Superior temporal gyrus (tissue), 1 donor: ENCODE measurements at regions not wholly inside any gene's neighbourhood (a gene's known extent, or its start where the extent isn't known, plus 50 kb on each side); places are given as distances from the start of the nearest gene placed in this dataset.
"Not testable (repeated sequence)": the region's sequence is repeated elsewhere in the genome, so short reads cannot be mapped to it uniquely, and the experiment has no call there.

ENCODE experiments used
- DNase-seq: peaks from one replicate; pipeline ENCODE4 v3.0.0-alpha.2; 2016; ENCODE audit errors: extremely low spot score

DNA sequence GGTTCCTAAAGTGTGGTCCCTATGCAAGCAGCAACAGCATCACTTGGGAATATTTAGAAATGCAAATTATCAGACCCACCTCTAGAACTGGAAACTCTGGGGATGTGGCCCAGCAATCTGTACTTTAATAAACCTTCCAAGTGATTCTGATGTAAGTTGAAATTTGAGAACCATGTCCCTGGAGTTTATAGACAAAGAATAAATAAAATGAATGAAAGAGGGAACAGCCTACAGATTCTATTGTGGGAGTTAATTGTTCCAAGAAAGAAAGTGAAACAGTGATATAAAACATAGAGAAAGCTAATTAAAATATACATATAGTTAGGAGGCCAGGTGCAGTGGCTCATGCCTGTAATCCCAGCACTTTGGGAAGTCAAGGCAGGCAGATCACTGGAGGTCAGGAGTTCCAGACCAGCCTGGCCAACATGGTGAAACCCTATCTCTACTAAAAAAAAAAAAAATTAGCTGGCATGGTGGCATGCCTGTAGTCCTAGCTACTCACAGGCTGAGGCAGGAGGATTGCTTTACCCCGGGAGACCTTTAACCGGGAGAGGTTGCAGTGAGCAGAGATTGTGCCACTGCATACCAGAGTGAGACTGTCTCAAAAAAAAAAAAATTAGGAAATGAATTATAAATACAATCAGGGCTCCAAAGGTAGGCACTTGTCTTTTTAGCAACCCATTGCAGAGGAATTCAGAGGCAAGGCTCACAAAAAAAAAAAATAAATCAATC lies 507.5 kb downstream of the NAV3 start:
- DNase-seq = no peak

DNA sequence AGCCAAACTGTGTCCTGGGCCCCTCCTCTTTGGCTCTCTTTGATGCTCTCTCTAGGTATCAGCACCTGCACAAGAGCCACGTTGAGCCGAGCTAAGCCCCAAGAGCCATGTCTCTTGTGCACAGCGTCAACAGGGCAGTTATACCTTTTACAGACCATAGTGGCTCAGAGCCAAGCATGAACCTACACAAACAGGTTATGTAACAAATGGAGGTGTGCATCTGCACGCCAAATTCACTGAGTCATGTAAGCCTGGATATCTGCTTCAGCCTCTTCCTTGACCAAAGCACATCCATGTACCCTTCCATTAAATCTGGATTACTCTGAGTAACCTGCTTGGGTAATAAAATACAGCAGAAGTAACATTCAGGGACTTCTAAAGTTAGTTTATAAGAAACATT lies 509.7 kb downstream of the NAV3 start:
- no peak for DNase-seq

DNA sequence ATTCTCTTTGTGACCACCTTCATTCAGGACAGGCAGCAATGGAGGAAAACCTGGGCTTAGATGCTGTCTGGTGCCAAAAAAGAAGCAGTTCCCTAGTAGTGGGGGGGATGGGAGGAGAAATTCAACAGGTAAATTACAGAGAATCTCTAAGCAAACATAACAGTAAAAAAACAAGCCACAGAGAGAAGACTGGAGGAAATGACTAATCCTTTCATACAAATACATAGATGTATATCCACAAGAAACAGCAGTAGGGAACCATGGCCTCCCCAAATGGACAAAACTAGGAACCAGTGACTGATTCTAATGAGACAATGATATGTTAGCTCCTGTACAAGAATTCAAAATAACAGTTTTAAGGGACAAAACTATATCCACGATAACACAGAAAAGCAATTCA lies 513.0 kb downstream of the NAV3 start:
- DNase-seq = no peak

DNA sequence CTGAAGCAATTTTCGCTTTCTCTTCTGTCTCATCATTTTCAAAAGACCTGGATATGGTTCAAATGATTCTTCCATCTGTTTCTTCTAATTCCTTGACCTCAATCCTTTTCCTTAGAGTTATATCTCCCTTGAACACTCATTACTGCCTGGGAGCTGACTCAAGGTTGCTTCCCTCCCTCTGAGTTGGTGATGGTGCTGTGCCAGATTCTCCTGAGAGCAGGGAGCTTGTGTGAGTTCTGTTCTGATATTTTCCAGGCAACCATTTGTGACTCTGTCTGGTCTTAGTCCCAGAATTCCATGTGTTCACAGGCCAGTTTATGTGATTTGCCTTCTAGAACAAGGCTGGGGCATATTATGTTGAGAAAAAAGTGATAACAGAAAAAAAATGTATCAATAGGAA lies 505.1 kb upstream of the SYT1 start:
- DNase-seq = no peak

DNA sequence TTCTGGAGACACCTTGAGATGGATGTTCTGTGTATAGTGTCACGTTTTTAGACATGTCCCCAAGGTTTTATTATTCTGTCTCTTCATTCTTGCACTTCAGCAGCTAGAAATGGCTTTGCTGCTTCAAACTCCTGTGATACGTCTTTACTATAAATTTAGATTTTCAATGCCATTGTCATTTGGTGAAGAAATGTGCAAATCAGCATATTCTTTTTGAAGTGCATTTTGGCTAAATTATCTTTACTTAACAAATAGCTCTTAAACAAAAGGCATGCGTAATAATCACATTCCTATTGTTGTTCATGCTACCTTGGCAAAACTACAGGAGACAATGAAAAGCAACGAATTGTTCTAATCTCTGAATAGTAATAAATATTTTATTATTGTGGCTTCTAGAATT lies 502.9 kb upstream of the SYT1 start:
- no peak for DNase-seq

DNA sequence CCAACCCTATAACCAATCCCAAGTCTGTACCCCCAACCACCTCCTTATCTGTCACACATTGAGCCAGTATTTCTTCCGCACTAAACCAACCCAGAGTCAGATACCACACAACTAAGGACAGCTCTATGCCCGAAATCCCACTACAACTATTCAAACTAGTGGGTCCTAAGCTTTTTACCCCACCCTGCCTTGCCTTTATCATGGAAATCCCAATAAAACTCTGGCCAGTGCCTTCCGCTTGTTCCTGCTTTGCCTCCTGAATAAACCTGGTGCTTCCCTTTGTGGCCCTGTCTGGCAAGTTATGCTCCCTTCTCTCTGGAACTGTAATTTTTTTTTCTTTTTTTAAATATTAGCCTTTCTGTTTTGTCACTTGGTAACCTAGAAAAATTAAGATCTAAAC lies 493.3 kb upstream of the SYT1 start:
- DNase-seq = no peak

DNA sequence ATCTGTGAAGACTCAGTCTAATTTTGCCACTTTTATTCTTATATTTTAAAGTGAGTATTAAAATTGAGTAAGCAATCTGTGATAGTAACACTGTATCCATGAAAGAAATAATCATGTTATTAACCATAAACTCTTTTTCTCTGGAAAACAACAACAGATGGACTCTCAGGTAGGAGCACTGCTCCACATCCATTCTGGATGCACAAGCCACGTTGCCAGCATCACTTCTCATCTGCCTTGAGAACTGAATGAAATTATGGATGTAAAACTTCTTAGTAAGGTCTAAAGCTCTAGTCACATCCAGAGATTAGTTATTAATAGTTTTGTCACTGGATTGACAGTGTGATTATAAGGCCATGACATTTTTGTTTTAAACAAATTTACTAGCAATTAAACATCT lies 489.1 kb upstream of the SYT1 start:
- DNase-seq = no peak

DNA sequence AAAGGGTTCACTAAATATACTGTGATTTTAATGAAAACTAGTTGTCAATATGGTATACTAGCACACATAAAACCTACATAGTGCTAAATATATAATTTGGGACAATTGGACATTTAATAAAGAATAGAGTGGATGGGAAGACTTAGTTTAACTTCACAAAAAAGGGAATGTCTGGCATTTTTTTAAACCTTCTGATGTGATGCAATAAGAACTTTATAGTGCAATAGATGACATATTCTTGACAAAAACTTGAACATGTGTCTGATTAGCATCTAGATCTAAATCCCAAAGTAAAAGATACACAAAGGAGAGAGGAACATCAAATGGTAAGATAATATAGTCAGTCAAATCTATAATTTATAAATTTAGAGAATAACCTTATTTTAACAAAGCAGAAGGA lies 488.3 kb upstream of the SYT1 start:
- DNase-seq = no peak

DNA sequence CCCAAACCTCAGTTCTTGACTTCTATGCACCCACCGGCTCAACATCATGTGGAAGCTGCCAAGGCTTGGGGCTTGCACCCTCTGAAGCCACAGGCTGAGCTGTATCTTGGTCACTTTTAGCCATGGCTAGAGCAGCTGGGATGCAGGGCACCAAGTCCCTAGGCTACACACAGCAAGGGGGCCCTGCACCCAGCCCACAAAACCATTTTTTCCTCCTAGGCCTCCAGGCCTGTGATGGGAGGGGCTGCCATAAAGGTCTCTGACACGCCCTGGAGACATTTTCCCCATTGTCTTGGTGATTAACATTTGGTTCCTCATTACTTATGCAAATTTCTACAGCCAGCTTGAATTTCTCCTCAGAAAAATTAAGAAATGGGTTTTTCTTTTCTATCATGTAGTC lies 485.5 kb upstream of the SYT1 start:
- not testable (repeated sequence) for DNase-seq

DNA sequence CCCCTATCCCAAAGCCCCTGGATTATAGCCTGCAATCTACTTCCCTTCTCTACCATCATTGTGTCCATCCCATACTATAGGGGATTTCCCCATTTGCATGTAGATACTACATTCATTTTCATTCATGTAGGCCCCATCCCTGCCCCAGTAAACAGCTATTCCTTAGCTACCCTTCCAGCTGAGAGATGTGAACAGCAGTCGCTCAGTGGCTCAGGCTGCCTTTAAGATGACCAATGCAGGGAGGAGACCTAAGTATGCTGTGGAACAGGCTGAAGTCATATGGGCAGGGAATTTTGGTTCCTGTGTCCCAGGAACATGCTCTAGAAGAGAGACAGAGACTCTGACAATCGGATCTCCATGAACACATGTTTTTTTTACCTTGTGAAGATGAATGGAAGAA lies 481.2 kb upstream of the SYT1 start:
- DNase-seq = no peak

DNA sequence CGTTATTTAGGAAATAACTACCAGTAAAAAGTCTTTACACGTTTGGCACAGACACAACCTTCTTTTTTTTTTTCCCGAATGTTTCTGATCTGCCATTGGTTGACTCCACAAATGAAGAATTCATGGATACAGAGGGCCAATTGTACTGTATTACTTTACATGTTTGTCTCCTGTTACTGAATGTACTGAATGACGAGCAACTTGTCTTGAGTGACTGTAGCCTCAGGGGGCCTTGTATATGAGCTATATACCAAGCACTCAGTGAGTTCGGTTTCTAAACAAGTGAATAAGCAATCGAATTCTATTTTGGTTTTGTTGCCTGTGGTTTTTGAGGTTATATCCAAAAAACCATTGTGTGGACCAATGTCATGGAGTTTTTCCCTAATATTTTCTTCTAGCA lies 480.0 kb upstream of the SYT1 start:
- DNase-seq = no peak

DNA sequence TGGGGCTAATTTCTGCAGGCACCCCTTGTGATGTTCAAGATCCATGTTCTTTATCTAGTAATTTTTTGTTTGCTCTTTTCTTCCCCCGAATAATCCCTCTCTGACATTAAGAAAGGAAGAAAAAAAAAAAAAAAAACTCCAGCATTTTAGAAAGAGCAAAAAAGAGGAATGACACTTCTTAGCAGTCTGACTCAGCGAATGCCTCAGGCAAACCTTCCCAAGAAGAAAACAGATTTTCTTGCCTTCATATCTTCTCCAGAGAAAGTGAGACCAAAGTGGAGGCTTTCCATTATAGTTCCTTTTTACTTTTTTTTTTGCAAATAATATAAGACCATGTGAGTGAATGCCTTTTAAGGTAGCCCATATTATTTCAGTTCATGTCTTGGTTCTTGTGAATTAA lies 479.0 kb upstream of the SYT1 start:
- peak; percentile 24 for DNase-seq

DNA sequence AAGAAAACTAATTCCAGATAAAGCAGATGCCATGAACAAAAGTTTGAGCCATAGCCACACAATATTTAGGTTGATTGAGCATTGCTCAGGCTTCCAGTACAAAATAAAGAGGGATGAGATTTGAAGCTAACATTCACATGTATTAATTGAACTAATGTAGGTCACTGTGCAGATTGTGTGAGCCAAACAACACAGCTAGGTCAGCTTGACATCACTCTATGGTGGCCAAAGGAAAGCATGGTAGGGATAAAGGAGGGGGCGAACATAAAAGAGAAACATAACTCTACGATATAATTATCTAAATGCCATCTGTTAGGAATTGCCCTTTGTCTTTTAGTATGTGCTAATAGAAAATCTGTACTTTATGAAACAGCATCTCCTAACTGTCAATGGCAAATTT lies 477.7 kb upstream of the SYT1 start:
- no peak for DNase-seq

DNA sequence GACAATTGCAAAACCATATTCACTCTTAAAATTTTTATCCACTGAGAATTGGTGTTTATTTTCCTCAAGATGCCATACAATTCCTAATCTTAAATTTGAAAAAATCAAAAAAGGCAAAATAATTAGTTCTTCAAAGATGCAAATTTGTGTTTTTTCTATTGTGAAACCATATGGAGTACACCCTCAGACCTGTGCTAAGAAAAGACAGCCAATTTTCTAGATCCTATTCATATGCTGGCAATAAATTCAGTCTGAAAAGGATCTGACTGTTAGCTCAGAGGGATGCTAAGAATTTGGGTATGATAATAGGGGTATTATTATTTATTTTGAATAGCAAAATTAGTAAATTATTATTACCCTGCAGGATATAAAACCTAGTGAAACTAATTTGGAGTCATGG lies 476.9 kb upstream of the SYT1 start:
- DNase-seq = peak; percentile 31

DNA sequence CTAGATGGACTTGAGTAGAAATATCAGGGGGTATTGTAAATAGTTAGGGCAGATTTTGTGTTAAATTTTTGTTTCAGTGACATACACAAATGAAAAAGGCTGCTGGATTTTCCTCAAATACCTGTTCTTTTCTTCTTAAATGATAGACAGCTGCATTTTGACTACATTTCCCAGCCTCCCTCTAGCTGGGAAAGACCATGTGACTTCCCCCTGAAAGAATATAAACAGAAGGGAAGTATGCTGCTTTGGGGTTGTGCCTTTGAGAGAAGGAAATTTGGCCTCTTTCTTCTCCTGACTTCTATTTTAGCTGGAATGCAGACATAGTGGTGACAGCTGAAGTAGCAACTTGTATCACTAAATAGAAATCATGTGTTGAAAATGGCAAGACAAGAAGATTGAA lies 476.1 kb upstream of the SYT1 start:
- DNase-seq = no peak

DNA sequence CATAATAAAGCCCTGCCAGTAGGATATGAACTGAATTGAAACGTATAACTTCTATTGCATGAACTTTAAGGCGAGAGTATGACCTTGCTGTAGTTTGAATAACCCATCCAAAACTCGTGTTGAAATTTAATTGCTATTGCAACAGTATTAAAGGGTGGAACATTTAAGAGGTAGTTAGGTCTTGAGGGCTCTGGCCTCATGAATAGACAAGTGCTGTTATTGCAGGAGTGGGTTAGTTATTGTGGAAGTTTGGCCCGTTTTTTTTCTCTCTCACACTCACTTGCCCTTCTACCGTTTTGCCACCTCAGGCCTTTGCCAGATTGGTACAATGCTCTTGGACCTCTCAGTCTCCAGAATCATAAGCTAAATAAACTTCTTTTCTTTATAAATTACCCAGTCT lies 473.7 kb upstream of the SYT1 start:
- DNase-seq = no peak

DNA sequence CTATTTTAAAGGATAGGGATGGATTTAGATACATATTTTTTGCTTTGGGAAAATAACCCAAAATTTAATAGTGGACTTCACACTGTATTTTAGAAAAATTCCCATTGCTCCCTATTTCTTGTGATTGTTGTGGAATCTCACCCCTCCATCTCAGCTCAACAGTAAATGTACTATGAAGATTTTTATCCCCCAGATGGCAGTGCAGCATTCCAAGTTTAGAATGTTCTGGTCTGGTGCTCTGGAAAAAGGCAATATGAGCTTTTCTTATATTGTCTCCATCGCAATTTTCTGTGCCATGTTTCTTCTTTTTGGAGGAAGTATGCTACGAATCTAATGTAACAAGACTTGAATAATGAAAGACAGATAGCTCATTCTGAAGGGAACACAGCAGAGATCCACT lies 471.7 kb upstream of the SYT1 start:
- peak; percentile 78 for DNase-seq

DNA sequence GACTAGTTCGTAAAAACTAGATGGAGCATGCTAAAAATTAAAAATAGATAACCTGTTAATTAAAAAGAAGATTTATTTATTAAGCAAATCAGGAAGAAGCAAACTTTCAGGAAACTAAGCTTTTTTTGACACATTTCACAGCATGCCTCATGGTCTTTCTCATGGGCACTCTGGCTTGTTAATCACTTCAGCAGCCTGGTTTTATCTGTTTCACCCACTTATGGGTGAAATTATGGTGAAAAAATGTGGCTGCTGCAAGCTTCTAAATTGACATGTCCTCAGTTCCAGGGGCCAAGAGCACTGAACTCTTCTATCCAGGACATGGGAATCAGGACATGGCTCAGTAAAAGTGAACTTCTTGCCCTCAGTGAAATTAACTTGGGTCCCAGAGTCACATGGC lies 468.6 kb upstream of the SYT1 start:
- DNase-seq = no peak

DNA sequence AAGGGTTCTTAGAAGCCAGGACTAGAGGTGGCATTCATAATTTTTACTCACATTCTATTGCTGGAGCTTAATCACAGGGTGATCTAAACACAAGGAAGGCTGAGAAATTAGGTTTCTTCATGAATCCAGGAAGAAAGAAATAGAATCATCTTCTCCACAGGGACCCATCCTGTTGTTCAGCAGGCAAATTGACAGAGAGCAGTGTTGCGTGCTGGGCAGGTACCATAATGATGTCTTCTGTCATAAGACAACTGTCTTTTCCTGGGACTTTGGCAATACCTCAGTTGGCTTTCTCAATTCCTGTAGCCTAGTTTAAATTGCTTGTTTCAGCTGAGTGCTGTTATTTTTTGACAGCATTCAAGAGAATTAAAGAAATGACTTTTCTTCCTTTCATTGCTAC lies 468.0 kb upstream of the SYT1 start:
- no peak for DNase-seq

DNA sequence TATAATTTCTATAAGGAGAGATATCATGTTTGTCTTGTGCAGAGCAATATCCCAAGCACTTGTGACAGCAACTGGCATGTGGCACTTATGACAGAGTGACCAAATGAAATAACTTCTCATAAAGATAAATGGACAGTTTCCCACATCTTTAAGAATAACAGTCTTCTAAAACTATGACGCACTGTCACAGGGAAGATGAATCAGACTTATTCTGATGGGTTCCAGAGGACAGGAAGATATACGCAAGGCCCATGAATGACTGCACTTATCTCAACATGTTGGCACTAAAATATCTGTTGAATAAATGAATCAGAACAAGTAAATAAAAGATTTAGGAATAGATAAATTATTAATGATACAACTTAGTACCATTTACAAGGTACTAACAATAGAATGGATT lies 465.8 kb upstream of the SYT1 start:
- no peak for DNase-seq

DNA sequence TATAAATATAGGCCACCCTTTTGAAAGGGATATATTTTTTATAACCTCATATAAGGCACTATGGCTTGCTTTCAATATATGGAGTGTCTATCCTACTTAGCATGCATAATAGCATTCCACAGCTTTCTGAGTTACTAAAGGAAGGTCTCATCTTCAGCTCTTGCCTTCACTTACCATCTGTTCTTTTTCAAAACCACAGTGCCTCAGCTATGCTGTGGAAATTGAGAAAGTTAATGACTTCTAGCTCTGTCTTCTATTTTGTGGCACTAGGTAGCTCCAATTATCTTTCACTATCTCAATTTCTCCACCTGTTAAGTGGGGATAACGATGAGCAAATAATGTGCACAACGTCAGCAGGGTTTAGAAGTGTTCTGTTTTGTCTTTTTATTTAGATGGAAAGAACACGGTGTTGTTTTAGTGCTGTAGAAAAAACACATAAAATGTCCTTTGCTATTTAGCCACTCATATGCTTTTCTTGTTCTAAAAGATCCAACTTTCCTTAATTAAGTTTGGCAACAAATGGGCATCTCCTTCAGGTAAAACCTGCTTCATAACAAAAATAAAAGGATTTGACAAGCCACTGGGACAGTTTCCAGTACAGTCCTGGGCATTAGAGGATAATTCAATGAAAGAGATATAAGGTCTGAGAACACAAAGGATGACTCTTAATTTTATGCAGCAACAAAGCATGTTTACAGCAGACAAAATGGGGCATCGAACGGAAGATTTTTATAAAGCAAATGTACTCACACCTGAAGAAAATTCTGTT lies 462.0 kb upstream of the SYT1 start:
- DNase-seq = no peak

DNA sequence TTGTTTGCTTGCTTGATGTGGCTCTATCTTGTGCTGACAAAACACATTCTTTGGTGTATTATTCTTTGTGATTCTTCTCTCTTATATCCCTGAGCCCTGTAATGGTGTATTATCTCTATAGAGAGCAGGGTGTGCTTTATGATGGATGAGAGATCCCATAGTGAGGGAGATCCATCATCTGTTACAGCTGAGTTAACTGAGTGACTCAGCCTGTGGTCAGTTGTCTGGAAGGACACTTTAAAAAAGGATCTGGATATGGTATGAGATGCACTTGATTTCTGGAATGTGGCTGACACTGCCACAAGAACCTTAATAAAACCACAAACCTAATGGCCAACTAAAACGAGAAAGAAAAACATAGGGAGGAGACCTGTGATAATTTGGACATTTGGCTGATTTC lies 461.4 kb upstream of the SYT1 start:
- DNase-seq = no peak

DNA sequence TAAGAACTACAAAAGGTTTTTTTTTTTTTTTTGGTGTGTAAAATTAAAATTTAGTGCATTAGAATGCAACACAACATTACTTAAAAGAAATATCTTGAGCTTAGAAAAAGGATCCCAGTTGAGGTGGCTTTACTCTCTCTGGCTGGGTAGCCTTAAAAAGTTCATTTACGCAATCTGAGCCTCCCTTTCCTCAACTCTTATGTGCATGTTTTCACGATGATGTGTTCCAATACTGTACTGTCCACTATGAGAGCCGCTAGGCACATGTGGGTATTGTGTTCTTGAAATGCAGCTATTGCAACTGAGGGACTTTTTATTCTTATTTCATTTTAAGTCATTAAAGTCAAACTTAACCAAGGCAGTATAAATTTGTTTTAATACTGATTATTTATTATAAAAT lies 460.9 kb upstream of the SYT1 start:
- no peak for DNase-seq

DNA sequence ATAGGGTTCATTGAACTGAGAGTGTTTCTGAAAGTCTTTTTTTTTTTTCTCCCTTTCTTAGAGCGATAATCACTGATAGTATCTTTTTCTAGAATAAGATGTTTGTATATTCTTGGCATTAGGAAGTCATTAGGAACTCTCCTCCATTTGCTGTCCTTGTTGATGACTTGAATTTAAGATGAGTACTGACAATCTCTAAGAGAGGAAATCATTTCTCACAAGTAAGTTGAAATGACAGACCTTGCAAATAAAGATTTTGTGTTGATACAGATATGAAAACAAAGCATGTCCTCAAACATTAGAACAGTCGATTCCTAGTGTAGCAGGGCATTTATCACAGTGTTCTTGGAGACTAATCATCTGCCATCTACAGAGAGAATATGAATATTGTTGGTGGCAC lies 458.4 kb upstream of the SYT1 start:
- no peak for DNase-seq
